Omental fat pad (tissue), 3 donors: ENCODE measurements at regions not wholly inside any gene's neighbourhood (a gene's known extent, or its start where the extent isn't known, plus 50 kb on each side); places are given as distances from the start of the nearest gene placed in this dataset. TPM values are rescaled to one million over a fixed set of nuclear protein-coding genes. Genes with fewer than 3 reads are reported as not detected.

Source experiments
- ATAC-seq: fragments of 150-250 bp; one replicate; pipeline ENCODE4 v1.9.1; 2016; ENCODE audit warnings: mild to moderate bottlenecking, moderate library complexity; ENCODE audit not compliant: low FRiP score
- DNase-seq: peaks from one replicate; pipeline ENCODE4 v3.0.0-alpha.2; 2019; ENCODE audit warnings: low spot score
- small RNA-seq: library from RNA; depleted of rRNA; stranded (forward); fragments of <200 nt; gene quantifications from one replicate; pipeline ENCODE3, GENCODE V24; 2016
- TF ChIP-seq, protein P1 (sequence below), 3 donors: fragments of 450-650 bp; IDR thresholded peaks; one replicate each; pipeline ENCODE4 v1.5.1; 2016 to 2017; ENCODE audit warnings: antibody characterized with exemption in 3 of 3, mild to moderate bottlenecking in 3 of 3, moderate library complexity in 2 of 3

DNA sequence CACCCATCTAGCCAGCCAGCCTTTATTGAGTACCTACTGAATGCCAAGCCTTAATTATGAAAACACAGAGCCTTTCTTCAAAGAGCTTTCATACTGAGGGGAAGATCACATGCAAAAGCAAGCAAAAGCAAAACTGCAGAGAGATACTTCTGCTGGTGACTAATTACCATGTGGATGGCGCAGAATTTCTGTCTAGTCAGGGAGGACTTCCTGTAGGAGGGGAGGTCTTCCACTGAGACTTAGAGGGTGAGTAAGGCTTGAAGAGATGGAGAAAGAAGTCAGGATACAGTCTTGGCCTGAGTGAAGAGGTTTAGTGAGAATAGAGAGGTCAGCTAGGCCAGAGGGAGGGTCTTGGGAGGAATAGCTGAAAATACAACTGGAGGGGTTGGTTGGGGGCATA is 53.9 kb upstream of the CCL2 start:
- TF ChIP-seq, protein P1, sequence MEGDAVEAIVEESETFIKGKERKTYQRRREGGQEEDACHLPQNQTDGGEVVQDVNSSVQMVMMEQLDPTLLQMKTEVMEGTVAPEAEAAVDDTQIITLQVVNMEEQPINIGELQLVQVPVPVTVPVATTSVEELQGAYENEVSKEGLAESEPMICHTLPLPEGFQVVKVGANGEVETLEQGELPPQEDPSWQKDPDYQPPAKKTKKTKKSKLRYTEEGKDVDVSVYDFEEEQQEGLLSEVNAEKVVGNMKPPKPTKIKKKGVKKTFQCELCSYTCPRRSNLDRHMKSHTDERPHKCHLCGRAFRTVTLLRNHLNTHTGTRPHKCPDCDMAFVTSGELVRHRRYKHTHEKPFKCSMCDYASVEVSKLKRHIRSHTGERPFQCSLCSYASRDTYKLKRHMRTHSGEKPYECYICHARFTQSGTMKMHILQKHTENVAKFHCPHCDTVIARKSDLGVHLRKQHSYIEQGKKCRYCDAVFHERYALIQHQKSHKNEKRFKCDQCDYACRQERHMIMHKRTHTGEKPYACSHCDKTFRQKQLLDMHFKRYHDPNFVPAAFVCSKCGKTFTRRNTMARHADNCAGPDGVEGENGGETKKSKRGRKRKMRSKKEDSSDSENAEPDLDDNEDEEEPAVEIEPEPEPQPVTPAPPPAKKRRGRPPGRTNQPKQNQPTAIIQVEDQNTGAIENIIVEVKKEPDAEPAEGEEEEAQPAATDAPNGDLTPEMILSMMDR (IDR thresholded peaks at IDR 0.05), result no peak
- ATAC-seq (no peak), DNase-seq (no peak)

DNA sequence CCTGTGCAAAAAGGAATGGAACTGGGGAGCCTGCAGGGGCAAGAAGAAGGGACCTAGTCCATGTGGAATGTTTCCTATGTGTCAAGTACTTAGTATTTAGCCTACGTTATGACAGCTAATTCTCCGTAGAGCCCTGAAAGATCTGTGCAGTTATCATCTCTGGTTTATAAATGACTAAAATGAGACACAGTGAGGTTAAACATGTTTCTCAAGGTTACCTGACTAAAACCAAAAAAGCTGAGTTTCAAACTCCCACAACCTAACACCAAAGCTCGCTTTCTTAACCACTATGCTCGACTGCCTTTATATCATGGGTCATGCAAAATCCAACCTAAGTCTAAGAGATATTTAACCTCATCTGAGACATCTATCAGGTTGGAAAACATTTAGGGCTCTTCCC is 53.3 kb upstream of the CCL2 start:
- DNase-seq, result no peak
- no peak for ATAC-seq
- TF ChIP-seq, protein P1 (IDR thresholded peaks at IDR 0.05), result no peak

DNA sequence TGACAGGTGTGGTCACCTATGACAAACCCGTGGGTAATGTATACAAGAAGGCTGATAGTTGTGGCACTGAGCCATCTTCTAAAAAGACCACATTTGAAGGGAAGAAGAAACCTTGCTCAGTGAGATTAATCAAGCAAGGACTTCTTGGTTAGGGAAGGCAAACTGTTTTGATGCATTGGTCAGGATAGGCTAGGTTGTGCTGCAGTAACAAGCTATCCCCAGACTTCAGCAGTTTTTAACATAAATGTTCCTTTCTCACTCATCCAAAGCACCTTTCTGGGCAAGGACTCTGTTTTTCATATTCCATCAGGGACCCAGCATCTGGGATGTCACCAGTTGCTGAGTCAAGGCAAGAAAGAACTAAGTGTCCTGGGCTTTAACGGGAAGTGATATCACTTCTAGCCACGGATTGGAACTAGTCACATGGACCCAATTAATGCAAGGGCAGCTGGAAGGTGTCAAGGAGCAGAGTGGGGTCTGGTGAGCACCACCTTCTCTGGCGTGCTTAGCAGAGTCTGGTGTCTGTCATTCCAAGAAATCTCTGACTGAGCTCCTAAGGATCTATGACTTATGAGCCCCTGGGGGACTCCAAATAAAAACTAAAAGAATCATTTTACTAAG is 52.0 kb upstream of the CCL2 start:
- TF ChIP-seq, protein P1 (IDR thresholded peaks at IDR 0.05), result no peak
- DNase-seq, result no peak
- ATAC-seq, result no peak

DNA sequence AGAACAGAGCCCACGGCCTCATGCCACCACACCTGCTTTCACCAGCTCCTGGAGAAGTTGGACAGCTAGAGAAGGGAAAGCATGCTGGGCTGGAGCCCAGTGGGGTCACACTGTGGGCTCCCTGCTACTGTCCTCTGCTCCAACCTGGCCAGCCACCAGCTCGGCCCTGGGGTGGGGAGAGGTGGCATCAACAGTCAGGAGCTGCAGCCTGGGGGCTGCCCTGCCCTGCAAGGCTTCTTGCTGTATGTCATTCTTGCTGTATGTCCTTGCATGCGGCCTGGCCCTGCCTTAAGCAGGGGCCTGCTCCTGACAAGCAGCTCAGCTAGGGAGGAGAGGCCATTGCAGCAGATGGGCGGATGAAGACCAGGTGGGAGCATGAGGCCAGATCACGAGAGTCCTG is 50.7 kb upstream of the CCL2 start:
- DNase-seq, result no peak
- ATAC-seq, result no peak
- TF ChIP-seq, protein P1 (IDR thresholded peaks at IDR 0.05), result no peak

Small RNAs in the stretch of these regions (small RNA-seq; reads per million reads assigned to genes)
- gene RNA5SP438, result not detected
